H1 (cell line): ENCODE measurements at regions not wholly inside any gene's neighbourhood (a gene's known extent, or its start where the extent isn't known, plus 50 kb on each side); places are given as distances from the start of the nearest gene placed in this dataset.

Experiments
- CTCF ChIA-PET: fragments of 300-600 bp; sonication (Branson Sonifier 250); formaldehyde crosslinking; loops from one replicate; lab custom pipeline; 2021; ENCODE audit not compliant: partially characterized antibody; lab: Charles Lee
- POLR2A ChIA-PET: fragments of 300-600 bp; sonication (Branson Sonifier 250); formaldehyde crosslinking; loops from one replicate; lab custom pipeline; 2021; ENCODE audit warnings: inconsistent platforms; ENCODE audit not compliant: partially characterized antibody; lab: Charles Lee
- DNase-seq, 2 experiments: peaks; one replicate each; pipeline versions ENCODE4 v3.0.0 to v3.0.0-alpha.2; 2010 to 2022; ENCODE audit warnings: low spot score in 2 of 2, low read depth in 1 of 2, mixed read lengths in 1 of 2
- FAIRE-seq: peaks from 2 replicates; lab custom pipeline; 2011; peaks lifted over from hg19 to GRCh38; lab: Jason Lieb, UNC
- H2AFZ ChIP-seq: 2 replicates; pipeline ENCODE4 v1.8.1; 2012; ENCODE audit warnings: low read length, inconsistent platforms
- H2AK5ac ChIP-seq: 2 replicates; pipeline ENCODE4 v1.6.1; 2013; ENCODE audit warnings: low read depth, low read length
- H2BK120ac ChIP-seq: replicated peaks from 2 replicates; pipeline ENCODE3; 2013; ENCODE audit warnings: low read depth, low read length, inconsistent platforms
- H2BK12ac ChIP-seq: 2 replicates; pipeline ENCODE4 v1.6.1; 2013; ENCODE audit warnings: low read depth, low read length
- H2BK15ac ChIP-seq: 2 replicates; pipeline ENCODE4 v1.6.1; 2013; ENCODE audit warnings: low read length
- H2BK20ac ChIP-seq: 2 replicates; pipeline ENCODE4 v1.6.1; 2013; ENCODE audit warnings: low read length
- H2BK5ac ChIP-seq: 2 replicates; pipeline ENCODE4 v1.6.1; 2013; ENCODE audit warnings: low read depth, low read length
- H3K14ac ChIP-seq: 2 replicates; pipeline ENCODE4 v1.6.1; 2013; ENCODE audit warnings: inconsistent platforms; ENCODE audit not compliant: insufficient read length
- H3K18ac ChIP-seq: 2 replicates; pipeline ENCODE4 v1.6.1; 2013; ENCODE audit warnings: low read length; ENCODE audit errors: extremely low read depth
- H3K23ac ChIP-seq: 2 replicates; pipeline ENCODE4 v1.6.1; 2013; ENCODE audit warnings: inconsistent platforms; ENCODE audit not compliant: insufficient read length
- H3K23me2 ChIP-seq: 2 replicates; pipeline ENCODE4 v1.6.1; 2013; ENCODE audit warnings: low read depth, low read length
- H3K27ac ChIP-seq: 2 replicates; pipeline ENCODE4 v1.6.1; 2011; ENCODE audit warnings: low read depth, low read length, inconsistent platforms
- H3K27me3 ChIP-seq, 4 experiments: replicated peaks in 1 of 4; 1 replicate in 1 of 4; 2 replicates in 3 of 4; pipeline versions ENCODE4 v1.6.1 to v1.8.1; 2011 to 2013; ENCODE audit warnings: low read length in 3 of 4, mild to moderate bottlenecking in 3 of 4, inconsistent platforms in 2 of 4, mixed read lengths in 2 of 4, moderate library complexity in 1 of 4; ENCODE audit not compliant: control insufficient read depth in 3 of 4, insufficient read depth in 3 of 4; ENCODE audit errors: extremely low read depth in 1 of 4
- H3K36me3 ChIP-seq, 4 experiments: 2 replicates each; pipeline versions ENCODE4 v1.6.1 to v1.8.1; 2011 to 2013; ENCODE audit warnings: mild to moderate bottlenecking in 4 of 4, low read length in 3 of 4, moderate library complexity in 2 of 4, control low read depth in 1 of 4, inconsistent platforms in 1 of 4; ENCODE audit not compliant: insufficient read depth in 4 of 4, control insufficient read depth in 2 of 4
- H3K4ac ChIP-seq: replicated peaks from 2 replicates; pipeline ENCODE3; 2013; ENCODE audit warnings: low read length, low read depth, mixed read lengths, inconsistent platforms; ENCODE audit not compliant: insufficient read length
- H3K4me1 ChIP-seq, 4 experiments: replicated peaks in 1 of 4; 1 replicate in 1 of 4; 2 replicates in 3 of 4; pipeline versions ENCODE4 v1.6.1 to v1.8.1; 2011 to 2013; ENCODE audit warnings: low read length in 3 of 4, inconsistent platforms in 2 of 4, mixed read lengths in 1 of 4; ENCODE audit not compliant: insufficient read depth in 4 of 4, control insufficient read depth in 3 of 4
- H3K4me2 ChIP-seq, 2 experiments: 2 replicates each; pipeline versions ENCODE4 v1.6.1 to v1.8.1; 2011 to 2013; ENCODE audit warnings: low read depth in 2 of 2, low read length in 2 of 2, control low read depth in 1 of 2, inconsistent platforms in 1 of 2, mild to moderate bottlenecking in 1 of 2; ENCODE audit not compliant: insufficient read depth in 1 of 2
- H3K4me3 ChIP-seq, 4 experiments: fragments of 200-600, 300-600 bp in 1 of 4; sonication (generic), shearing (Covaris generic), sonication (Bioruptor Twin) in 1 of 4; 2 replicates each; pipeline versions ENCODE4 v1.5.1 to v1.8.1; 2011 to 2016; ENCODE audit warnings: low read length in 4 of 4, low read depth in 3 of 4, control low read depth in 2 of 4, inconsistent platforms in 2 of 4, mild to moderate bottlenecking in 2 of 4, mixed read lengths in 1 of 4, moderate library complexity in 1 of 4; ENCODE audit not compliant: insufficient read depth in 2 of 4; ENCODE audit errors: extremely low read depth in 1 of 4
- H3K56ac ChIP-seq: replicated peaks from 2 replicates; pipeline ENCODE3; 2013; ENCODE audit warnings: low read depth, mild to moderate bottlenecking, mixed read lengths, low read length, inconsistent platforms; ENCODE audit not compliant: insufficient read length
- H3K79me1 ChIP-seq: 2 replicates; pipeline ENCODE4 v1.6.1; 2013; ENCODE audit warnings: low read depth, low read length, control low read depth
- H3K79me2 ChIP-seq, 2 experiments: 2 replicates each; pipeline versions ENCODE4 v1.6.1 to v1.8.1; 2012 to 2013; ENCODE audit warnings: low read length in 2 of 2, mild to moderate bottlenecking in 2 of 2, inconsistent platforms in 1 of 2; ENCODE audit not compliant: insufficient read depth in 2 of 2, control insufficient read depth in 1 of 2
- H3K9ac ChIP-seq, 4 experiments: replicated peaks in 1 of 4; 1 replicate in 1 of 4; 2 replicates in 3 of 4; pipeline versions ENCODE4 v1.6.1 to v1.8.1; 2011 to 2013; ENCODE audit warnings: low read depth in 3 of 4, low read length in 3 of 4, control low read depth in 2 of 4, mild to moderate bottlenecking in 2 of 4, moderate library complexity in 2 of 4, inconsistent platforms in 1 of 4; ENCODE audit errors: extremely low read depth in 1 of 4
- H3K9me3 ChIP-seq, 2 experiments: 2 replicates each; pipeline versions ENCODE4 v1.6.1 to v1.8.1; 2012 to 2013; ENCODE audit warnings: mild to moderate bottlenecking in 2 of 2, moderate library complexity in 2 of 2, control low read depth in 1 of 2, inconsistent platforms in 1 of 2, low read depth in 1 of 2, low read length in 1 of 2, mixed read lengths in 1 of 2; ENCODE audit not compliant: insufficient read depth in 2 of 2
- H4K20me1 ChIP-seq, 2 experiments: replicated peaks in 1 of 2; 2 replicates each; pipeline versions ENCODE3 to v1.8.1; 2011 to 2013; ENCODE audit warnings: inconsistent platforms in 2 of 2, low read length in 2 of 2, mild to moderate bottlenecking in 1 of 2; ENCODE audit not compliant: insufficient read depth in 2 of 2, control insufficient read depth in 1 of 2
- H4K5ac ChIP-seq: 2 replicates; pipeline ENCODE4 v1.6.1; 2013; ENCODE audit warnings: low read length, low read depth, mixed read lengths, inconsistent platforms; ENCODE audit not compliant: insufficient read length
- H4K8ac ChIP-seq: 2 replicates; pipeline ENCODE4 v1.8.0; 2013; ENCODE audit warnings: mild to moderate bottlenecking, moderate library complexity, low read length, inconsistent platforms; ENCODE audit not compliant: insufficient read depth; ENCODE audit errors: extremely low read depth
- H4K91ac ChIP-seq: replicated peaks from 2 replicates; pipeline ENCODE3; 2013; ENCODE audit warnings: low read length, mixed read lengths, inconsistent platforms; ENCODE audit not compliant: insufficient read length
- CEBPB ChIP-seq: IDR thresholded peaks from 2 replicates; pipeline ENCODE4 v1.6.1; 2012; ENCODE audit warnings: low read depth, low read length
- CHD2 ChIP-seq: IDR thresholded peaks from 2 replicates; pipeline ENCODE4 v1.6.1; 2012; ENCODE audit warnings: low read length, improper control_type of control experiment
- GTF2F1 ChIP-seq: IDR thresholded peaks from 2 replicates; pipeline ENCODE4 v1.6.1; 2012; ENCODE audit warnings: low read depth, low read length, improper control_type of control experiment, borderline replicate concordance
- MAFK ChIP-seq: IDR thresholded peaks from 2 replicates; pipeline ENCODE4 v1.6.1; 2012; ENCODE audit warnings: low read depth, mild to moderate bottlenecking, improper control_type of control experiment, low read length
- RFX5 ChIP-seq: IDR thresholded peaks from 2 replicates; pipeline ENCODE4 v1.6.1; 2011; ENCODE audit warnings: low read depth, low read length, improper control_type of control experiment, borderline replicate concordance
- TCF12 ChIP-seq: IDR thresholded peaks from 2 replicates; pipeline ENCODE4 v1.6.1; 2011; ENCODE audit warnings: low read depth, mild to moderate bottlenecking, low read length
- YY1 ChIP-seq: IDR thresholded peaks from 2 replicates; pipeline ENCODE4 v1.6.1; 2011; ENCODE audit warnings: low read depth, mild to moderate bottlenecking, low read length
- ZNF274 ChIP-seq: IDR thresholded peaks from 2 replicates; pipeline ENCODE4 v1.7.0; 2012; ENCODE audit warnings: low read length, borderline replicate concordance; ENCODE audit errors: extremely low read depth
- TF ChIP-seq, protein P1 (sequence below), 3 experiments: IDR thresholded peaks; 1 replicate in 2 of 3; 2 replicates in 1 of 3; pipeline versions ENCODE4 v1.5.1 to v1.6.1; 2011; ENCODE audit warnings: low read length in 3 of 3, mild to moderate bottlenecking in 3 of 3, inconsistent platforms in 2 of 3, low read depth in 1 of 3, moderate library complexity in 1 of 3; ENCODE audit not compliant: insufficient read depth in 1 of 3; ENCODE audit errors: control extremely low read depth in 1 of 3

- Histone ChIP-seq H3K4ac (no peak overlapping the region), H2BK12ac (no peak overlapping the region), H3K79me2 (no peaks in the 10 kb centered on the region), H4K20me1 (no peaks in the 10 kb centered on the region), H3K23me2 (no peaks in the 10 kb centered on the region), H3K18ac (no peak overlapping the region), H3K27me3 (no peaks in the 10 kb centered on the region), H4K5ac (no peak overlapping the region), H3K9ac (no peak overlapping the region), H2BK20ac (no peak overlapping the region), H3K14ac (no peak overlapping the region), H3K23ac (no peak overlapping the region), H3K56ac (no peak overlapping the region), H2BK5ac (no peak overlapping the region), H2BK120ac (no peak overlapping the region), H3K36me3 (no peaks in the 10 kb centered on the region), H4K91ac (no peak overlapping the region), H3K79me1 (no peaks in the 10 kb centered on the region), H2BK15ac (no peak overlapping the region)
- ChIA-PET POLR2A (interaction anchor here (1.2 kb wide), 1 partner anchor 21 kb away, joined by 4 read pairs; no protein-coding TSS in a partner anchor), CTCF (interaction anchor here (1.2 to 2.4 kb wide), 3 partner anchors 10 to 29 kb away, joined by 3 to 8 read pairs (median 5); no protein-coding TSS in a partner anchor)
- DNase-seq (no peak), FAIRE-seq (no peak)
- TF ChIP-seq RFX5 (no peak), GTF2F1 (no peak), ZNF274 (no peak), MAFK (no peak), CHD2 (no peak), CEBPB (no peak), TCF12 (no peak), YY1 (no peak)
- TF ChIP-seq, protein P1, sequence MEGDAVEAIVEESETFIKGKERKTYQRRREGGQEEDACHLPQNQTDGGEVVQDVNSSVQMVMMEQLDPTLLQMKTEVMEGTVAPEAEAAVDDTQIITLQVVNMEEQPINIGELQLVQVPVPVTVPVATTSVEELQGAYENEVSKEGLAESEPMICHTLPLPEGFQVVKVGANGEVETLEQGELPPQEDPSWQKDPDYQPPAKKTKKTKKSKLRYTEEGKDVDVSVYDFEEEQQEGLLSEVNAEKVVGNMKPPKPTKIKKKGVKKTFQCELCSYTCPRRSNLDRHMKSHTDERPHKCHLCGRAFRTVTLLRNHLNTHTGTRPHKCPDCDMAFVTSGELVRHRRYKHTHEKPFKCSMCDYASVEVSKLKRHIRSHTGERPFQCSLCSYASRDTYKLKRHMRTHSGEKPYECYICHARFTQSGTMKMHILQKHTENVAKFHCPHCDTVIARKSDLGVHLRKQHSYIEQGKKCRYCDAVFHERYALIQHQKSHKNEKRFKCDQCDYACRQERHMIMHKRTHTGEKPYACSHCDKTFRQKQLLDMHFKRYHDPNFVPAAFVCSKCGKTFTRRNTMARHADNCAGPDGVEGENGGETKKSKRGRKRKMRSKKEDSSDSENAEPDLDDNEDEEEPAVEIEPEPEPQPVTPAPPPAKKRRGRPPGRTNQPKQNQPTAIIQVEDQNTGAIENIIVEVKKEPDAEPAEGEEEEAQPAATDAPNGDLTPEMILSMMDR (IDR thresholded peaks at IDR 0.05; ENCODE audit: control extremely low read depth in 1 of 3, insufficient read depth in 1 of 3, low read depth in 1 of 3, low read length in 3 of 3) = no peak
- TF ChIP-seq, all 59 proteins: peak for 0
- H3K4me2 ChIP-seq = 0 out of 4 replicates have a peak overlapping the region, but pooled peaks of 1 of the 2 experiments have one; percentile 7
- no peak overlapping the region for H3K27ac ChIP-seq
- H3K9me3 ChIP-seq = no peaks in the 10 kb centered on the region
- H3K4me3 ChIP-seq = no peak overlapping the region
- no peak overlapping the region for H2AFZ ChIP-seq
- H3K4me1 ChIP-seq = peaks cover 0 to 6% (median 2%) of the 10 kb centered on the region in 4 experiments; a peak in 1 of 7 replicates
- H2AK5ac ChIP-seq = no peak overlapping the region
- no peak overlapping the region for H4K8ac ChIP-seq
Observed at GRCh38 chr16:58958749-58959148, 224.6 kb upstream of the GOT2 start.
